Testis (tissue), 2 donors: ENCODE measurements at regions not wholly inside any gene's neighbourhood (a gene's known extent, or its start where the extent isn't known, plus 50 kb on each side); places are given as distances from the start of the nearest gene placed in this dataset.

Experiments
- CTCF ChIP-seq, 3 experiments: fragments of 450-650 bp in 2 of 3; fragments of 200-600 bp in 1 of 3; sonication (generic) in 1 of 3; IDR thresholded peaks; one replicate each; pipeline ENCODE4 v1.5.1; 2016 to 2019; ENCODE audit warnings: antibody characterized with exemption in 3 of 3, mild to moderate bottlenecking in 2 of 3, moderate library complexity in 1 of 3
- POLR2A ChIP-seq: fragments of 450-650 bp; IDR thresholded peaks from one replicate; pipeline ENCODE4 v1.6.1; 2017; ENCODE audit warnings: antibody characterized with exemption, mild to moderate bottlenecking, moderate library complexity

DNA sequence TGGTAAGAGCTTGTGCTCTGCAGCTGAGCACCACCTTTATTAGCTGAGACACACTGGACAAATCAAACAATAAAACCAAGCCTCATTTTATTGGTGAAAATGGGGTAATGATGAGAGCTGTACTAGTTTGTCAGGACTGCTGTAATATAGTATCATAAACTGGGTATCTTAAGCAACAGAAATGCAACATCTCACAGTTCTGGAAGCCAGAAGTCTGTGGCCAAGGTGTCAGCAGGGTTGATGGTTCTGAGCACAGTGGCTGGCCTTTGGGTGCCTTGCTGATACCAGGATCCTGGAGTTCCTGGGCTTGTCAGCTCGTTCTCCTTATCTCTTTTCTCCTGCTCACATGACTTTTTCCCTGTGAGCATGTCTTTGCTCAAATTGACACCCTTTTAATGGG is 513.1 kb downstream of the IRX1 start:
- TF ChIP-seq CTCF (IDR thresholded peaks at IDR 0.05): no peak
- TF ChIP-seq POLR2A: no peak
